ENCODE measurements at regions not wholly inside any gene's neighbourhood (a gene's known extent, or its start where the extent isn't known, plus 50 kb on each side); places are given as distances from the start of the nearest gene placed in this dataset.

- no peak for TF ChIP-seq CTCF (IDR thresholded peaks at IDR 0.05)
- no peak for TF ChIP-seq USF2 (IDR thresholded peaks at IDR 0.05; ENCODE audit: borderline replicate concordance, low read depth, low read length)
- TF ChIP-seq FOXJ3 (CRISPR knock-in tag; IDR thresholded peaks at IDR 0.05), result no peak
- TF ChIP-seq RAD21 (IDR thresholded peaks at IDR 0.05; ENCODE audit: low read length), result no peak
- TF ChIP-seq SIN3A (IDR thresholded peaks at IDR 0.05; ENCODE audit: borderline replicate concordance, low read depth, low read length), result no peak
- TF ChIP-seq TAF1 (IDR thresholded peaks at IDR 0.05; ENCODE audit: borderline replicate concordance, low read depth, low read length), result no peak
- TF ChIP-seq SMC3 (IDR thresholded peaks at IDR 0.05; ENCODE audit: low read depth, low read length), result no peak
- no peak for TF ChIP-seq MAX (IDR thresholded peaks at IDR 0.05; ENCODE audit: low read depth)
- TF ChIP-seq JUND (IDR thresholded peaks at IDR 0.05), result no peak
- TF ChIP-seq RFX5 (IDR thresholded peaks at IDR 0.05; ENCODE audit: low read length), result no peak
- no peak for TF ChIP-seq POLR2AphosphoS5 (IDR thresholded peaks at IDR 0.05; ENCODE audit: low read depth, low read length)
- no peak for TF ChIP-seq EZH2phosphoT487 (IDR thresholded peaks at IDR 0.05; ENCODE audit: borderline replicate concordance, low read depth)
- no peak for TF ChIP-seq CHD2 (IDR thresholded peaks at IDR 0.05; ENCODE audit: low read length, partially characterized antibody)
- no peak for TF ChIP-seq REST (IDR thresholded peaks at IDR 0.05; ENCODE audit: low read depth, low read length)
Observed at GRCh38 chr15:94536549-94536948, 305.2 kb downstream of the MCTP2 start.
